HuH-7.5 (cell line): ENCODE measurements at regions not wholly inside any gene's neighbourhood (a gene's known extent, or its start where the extent isn't known, plus 50 kb on each side); places are given as distances from the start of the nearest gene placed in this dataset.

Experiments
- DNase-seq: peaks from one replicate; pipeline ENCODE4 v3.0.0; 2011; ENCODE audit warnings: low spot score

DNA sequence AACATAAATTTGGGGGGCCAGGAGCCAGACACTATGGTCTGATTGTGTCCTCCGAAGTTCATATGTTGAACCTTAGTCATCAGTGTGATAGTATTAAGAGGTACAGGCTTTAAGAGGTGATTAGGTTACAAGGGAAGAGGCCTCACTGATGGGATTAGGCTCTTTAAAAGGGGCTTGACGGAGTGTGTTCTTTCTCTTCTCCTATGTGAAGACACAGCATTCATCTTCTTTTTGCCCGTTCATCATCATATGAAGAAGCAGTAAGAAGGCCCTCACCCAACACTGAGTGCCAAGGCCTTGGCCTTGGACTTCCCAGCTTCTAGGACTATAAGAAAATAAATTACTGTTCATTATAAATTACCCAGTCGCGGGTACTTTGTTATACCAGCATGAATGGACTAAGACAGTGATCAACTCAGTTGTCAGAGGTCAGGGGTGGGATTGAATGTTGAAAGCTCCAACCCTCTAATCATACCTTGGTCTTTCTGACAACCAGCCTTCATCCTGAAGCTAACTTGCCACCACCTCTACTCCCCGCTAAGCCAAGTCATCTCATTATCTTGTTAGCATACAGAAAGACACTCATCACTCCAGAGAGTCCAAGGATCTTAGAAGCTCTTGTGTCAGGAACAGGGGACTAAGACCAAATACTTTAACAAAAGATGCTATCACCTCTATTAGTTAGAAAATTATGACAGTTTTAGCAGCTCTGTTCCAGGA lies 543.4 kb upstream of the DIPK2B start:
- no peak for DNase-seq

DNA sequence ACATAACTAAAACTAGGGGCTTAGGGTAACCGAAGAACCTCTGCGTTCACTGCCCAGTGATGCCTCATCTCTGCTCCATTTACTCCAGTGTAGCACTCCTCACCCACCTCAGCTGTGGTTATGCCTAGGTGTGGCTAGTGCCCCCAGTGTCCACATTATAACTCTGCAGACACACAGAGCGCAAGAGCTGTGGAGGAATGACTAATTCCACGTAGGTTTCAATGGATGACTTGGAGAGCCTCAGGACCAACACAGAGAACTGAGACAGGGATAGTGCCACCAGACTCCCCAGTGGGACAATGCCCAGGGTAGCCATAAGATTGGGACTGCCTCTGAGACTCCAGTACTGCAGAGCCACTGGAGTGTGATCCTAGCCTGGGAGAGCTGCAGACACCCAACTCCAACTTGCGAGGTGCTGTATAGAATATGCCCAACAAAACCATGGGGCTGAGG lies 542.4 kb upstream of the DIPK2B start:
- no peak for DNase-seq

DNA sequence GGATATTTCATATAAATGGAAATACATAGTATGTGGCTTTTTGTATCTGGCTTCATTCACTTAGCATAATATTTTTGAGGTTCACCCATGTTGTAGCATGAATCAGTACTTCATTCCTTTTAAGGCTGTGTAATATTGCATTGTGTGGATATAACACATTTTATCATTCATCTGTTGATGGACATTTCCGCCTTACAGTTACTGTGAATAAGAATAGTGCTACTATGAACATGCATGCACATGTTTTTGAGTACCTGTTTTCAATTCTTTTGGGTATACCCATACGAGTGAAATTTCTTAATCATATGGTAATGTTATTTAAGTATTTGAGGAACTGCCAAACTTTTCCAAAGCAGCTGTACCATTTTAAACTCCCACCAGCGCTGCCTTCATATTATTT lies 539.6 kb upstream of the DIPK2B start:
- DNase-seq, result no peak

DNA sequence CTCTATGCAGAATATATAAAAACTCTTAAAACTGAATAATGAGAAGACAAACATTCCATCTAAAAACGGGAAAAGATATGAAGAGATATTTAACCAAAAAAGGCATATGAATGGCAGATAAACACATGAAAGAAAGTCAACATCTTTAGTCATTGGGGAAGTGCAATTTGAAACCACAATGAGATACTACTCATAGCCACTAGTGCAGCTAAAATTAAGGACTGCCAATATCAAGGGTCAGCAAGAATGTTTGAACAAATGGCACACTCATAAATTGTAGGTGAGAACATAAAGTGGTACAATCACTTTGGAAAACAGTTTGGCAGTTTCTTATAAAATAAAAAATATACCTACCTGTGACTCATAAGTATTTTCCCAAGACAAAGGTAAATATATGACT lies 534.9 kb upstream of the DIPK2B start:
- DNase-seq, result no peak

DNA sequence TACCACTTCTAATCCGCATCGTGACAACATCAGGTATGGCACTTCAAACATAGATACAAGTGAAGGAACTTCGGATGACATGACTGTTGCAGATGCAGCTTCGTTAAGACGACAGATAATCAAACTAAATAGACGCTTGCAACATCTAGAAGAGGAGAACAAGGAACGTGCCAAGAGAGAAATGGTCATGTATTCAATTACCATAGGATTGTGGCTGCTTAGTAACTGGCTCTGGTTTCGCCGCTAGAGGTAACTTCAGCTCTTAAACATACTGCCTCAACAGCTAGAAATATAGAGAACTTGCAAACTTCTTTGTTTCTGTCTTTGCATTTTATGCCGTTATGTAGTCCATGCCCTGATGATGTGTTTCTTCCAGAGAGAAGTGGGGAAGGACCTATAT lies 530.8 kb upstream of the DIPK2B start:
- no peak for DNase-seq

DNA sequence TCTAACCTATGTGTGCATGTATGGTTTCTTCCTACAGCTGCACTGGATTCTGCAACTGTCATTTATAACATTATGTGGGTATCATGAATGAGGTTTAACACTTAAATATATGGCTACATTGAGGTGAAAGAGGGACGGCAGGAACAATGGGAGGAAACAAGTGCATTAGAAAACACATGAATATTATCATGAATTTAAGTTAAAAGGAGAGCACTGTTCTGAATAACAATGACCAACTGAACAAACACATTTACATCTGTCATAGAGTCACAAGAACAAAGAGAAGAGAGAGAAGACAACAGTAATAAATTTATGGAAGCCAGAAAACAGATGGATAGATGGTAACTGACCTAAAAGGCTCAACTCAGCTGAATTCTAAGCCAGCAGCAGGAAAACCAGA lies 527.1 kb upstream of the DIPK2B start:
- no peak for DNase-seq

DNA sequence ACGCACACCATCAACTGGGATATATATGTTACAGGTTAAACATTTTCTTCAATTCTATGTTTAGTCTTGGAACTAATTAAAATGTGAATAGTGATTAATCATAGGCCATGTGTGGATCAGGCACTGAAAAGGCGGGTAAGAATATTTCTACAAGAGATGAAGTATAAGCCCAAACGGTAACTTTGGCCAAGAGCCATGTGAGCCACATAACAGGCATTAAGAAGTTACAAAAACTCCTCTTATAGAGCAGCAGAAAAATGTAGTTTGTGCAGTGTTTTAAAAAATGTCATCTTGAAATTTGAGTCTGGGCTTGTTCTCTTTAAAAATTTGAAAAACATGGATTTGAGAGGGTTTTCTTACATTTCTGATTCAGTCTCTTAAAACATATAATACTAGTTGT lies 521.8 kb upstream of the DIPK2B start:
- no peak for DNase-seq

DNA sequence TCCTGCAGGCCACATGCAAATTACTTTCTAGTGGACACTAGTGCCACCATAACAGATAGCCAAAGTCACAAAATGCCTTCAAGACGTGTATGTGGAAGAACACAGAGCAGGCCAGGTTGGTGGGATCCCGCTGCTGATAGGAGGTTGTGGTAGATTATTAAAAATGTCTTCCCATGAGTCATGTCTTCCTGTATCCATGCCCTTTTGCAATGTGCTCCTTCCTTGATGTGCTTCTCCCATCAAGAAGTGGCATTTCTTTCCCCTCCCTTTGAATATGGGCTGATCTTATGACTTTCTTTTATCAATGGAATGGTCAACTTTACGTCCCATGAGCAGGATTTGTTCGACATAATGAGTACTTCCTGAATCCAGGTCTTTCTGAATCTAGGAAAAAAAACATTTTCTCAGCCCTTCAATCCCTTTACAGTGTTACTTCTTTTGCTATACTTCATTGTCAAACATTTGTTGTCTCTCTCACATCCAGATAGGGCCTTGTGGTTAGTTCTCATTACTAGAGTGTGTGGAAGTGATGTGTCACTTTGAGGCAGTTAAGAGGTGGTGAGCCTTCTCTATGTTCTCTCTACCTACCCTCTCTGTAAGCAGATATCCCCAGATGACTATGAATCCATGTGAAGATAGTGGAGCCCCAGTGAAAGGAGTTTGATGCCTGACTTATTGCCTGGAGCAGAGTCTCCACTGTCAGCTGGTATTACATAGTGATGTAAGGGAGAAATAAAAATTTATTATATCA lies 519.2 kb upstream of the DIPK2B start:
- DNase-seq, result no peak

DNA sequence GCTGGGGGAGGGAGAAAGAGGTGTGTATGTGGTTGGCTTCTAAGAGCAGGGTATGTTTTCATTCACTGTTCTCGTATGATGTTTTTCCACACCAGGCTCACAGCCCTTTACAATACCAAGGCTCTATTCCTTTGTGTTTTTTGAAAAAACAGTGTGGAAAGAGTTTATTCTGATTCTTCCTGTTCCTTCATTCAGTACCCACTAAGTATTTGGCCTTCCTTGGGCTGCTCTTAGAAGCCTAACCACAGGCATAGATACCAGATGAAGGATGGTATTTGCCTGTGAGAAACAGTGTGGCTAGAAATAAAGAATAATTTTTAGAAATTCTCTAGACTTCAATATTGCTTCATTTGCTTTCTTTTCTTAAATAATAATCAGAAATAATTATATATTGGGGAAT lies 518.0 kb upstream of the DIPK2B start:
- DNase-seq, result no peak

DNA sequence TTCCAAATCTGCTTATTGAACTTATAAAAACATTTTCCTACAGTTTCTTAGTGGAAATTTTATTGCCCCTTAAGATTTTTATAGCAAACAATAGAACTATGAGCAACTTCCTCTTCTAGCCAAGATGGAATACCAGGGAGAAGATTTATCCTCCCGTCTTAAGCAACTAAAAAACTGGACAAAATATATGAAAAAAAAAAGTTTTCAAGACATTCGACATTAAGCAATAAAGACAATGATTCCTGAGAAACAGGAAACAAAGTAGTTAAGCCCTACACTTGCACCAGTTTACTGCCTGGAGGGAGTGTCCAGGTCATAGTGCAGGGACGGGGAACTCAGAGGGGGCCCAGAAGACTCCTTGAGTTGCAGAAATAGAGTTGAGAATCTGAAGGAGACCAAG lies 516.1 kb upstream of the DIPK2B start:
- DNase-seq, result no peak

DNA sequence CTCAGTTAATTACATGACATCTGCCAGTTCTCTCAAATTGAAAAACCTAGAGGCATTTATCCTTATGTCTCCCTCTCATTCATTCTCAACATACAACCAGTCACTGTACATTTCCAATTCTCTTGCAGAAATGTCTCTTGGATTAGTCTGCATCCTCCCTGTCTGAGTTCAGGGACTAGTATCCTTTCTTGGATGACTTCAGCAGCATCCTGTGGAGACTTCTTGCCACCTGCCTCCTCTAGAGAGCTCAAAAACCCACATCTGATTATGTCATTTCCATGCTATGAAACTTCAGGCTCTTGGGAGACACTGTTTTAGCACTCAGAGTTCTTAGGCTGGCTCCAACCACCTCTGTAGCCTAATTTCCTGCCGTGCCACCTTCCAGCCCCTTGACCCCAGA lies 515.1 kb upstream of the DIPK2B start:
- DNase-seq, result no peak

DNA sequence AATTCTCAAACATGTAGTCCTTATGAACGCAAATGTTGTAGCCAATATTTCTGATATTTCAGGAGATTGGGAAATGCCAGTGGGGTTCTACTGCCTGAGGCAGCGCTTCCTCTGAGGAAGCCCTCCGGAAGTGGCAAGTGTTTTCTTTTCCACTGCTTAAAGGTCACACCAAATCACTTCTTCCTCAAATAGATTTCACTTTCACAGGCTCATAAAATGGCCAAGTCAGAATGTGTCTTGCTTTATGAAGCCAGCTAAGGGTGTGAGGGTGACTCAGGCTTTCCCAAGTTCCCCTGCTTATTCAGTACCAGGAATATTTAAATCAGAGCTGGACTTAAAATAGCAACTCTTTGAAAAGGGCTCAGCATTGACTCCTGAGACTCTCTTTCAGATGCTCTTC lies 514.2 kb upstream of the DIPK2B start:
- no peak for DNase-seq

DNA sequence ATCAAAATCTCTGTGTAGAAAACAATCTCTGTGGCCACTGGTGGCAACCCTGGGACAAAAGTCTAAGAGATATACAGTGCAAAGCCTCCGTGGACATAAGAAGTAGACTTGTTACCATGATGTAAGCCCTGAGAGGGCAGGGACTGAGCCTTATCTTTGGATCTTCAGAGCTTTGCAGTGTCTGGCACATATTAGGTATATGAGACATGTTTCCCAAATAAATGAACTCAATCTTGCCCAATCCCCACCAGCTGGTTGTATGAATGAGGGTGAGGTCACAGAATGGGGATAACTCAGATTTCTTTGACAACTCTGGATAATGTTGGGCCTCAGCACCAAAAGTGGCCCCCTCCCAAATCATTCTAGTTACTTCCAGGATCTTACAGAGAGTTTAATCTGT lies 511.4 kb upstream of the DIPK2B start:
- DNase-seq, result no peak

DNA sequence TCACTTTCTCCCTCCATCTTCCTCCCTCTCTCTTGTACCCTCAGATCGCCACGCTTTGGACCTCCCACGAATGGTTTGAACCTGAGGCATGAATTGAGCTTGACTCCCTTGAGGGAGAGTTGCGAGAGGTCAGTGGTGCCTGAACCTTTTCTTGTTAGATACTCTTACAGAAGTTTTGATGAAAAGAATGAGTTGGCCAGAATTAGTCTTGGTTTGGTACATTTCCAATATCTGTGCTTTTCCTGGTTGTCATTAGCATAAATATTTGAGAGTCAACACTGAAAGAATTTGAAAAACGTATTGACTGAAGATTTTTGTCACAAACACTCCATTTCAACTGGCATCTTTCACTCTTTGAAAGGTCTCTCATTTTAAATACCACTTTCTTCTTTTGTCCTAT lies 510.6 kb upstream of the DIPK2B start:
- no peak for DNase-seq

DNA sequence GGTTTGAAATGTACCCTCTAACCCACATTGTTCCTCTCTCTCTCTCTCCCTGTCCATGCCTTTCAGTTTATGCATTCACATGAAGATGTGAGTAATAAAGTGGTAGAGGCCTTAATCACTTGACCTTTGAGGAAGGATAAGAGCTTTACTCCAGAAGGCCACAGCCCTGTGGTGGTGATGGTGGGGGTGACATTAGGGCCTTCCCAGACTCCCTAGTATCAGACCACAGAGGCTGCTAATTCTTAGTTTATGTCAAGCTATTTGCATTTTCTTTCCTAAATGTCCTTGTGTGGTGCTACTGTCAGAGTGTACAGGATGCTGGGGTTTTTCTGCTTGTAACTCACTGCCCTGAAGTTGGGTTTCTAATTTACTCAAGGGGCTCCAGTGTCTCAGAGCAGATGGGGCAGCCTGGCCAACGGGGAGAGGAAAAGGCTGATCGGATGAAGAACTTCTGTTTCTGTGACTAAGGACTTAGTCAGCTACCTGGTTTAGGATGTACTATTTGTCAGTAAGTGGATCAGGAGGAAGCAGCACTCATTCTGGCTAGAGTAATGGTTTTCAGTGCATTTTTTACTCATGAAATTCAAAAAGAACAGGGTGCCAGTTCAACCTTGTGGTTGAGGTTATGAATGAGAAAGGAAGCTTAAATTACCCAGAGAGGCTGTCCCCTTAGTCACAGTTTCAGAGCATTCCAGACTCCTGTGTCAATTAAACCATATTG lies 509.6 kb upstream of the DIPK2B start:
- DNase-seq, result no peak

DNA sequence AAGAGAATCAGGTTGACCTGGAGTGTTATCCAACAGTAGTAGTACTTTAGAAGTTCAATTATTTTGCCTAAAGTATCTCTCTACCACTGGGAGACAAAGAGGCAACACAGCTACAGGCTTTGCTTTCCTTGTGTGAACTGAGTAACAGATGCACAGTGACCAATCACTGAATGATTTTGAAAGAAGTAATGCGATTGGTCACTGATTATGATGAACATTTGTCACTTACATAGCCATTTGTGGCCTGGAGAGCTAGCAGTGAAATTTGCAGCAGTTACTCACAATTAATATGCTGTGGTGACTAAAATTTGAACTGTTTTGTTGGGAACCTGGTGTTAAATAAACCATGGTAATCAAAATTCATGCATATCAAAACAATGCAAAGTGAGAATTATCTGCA lies 508.7 kb upstream of the DIPK2B start:
- DNase-seq, result no peak

DNA sequence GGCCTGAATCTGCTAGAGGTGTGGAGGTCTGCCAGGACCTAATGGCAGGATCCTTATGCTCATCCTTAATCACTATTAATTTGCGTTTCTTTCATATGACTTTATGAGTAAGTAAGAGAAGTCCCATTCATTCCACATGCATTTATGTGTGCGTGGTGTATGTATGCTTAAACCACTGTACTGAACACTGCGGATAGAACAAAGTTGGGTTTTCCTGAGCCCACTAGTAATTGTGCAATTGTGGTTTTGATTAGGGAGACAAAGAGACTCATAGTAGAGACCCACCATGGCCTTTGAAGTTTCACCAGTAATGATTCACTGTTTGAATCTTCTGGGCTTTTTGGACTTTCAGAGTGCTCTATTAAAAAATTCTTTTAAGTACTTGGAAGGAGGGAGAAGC lies 498.5 kb upstream of the DIPK2B start:
- DNase-seq, result no peak

DNA sequence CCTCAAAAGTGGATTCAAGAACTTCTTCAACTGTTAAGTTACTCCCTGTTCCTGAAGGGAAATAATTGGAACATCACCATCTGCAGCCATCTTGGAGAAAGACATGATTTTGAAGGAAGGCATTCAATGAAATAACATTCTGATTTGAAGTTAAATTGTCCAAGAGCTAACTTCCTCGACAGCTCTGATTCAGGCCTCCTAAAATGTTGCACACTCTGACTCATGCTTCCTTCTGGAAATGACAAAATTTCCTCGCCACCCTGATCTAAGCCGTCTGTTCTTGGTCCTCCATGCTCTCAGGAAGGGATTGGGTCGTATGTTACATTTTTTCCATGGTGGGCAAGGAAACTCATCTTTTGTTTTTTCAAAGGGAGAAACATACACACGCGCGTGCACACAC lies 496.9 kb upstream of the DIPK2B start:
- DNase-seq, result no peak

DNA sequence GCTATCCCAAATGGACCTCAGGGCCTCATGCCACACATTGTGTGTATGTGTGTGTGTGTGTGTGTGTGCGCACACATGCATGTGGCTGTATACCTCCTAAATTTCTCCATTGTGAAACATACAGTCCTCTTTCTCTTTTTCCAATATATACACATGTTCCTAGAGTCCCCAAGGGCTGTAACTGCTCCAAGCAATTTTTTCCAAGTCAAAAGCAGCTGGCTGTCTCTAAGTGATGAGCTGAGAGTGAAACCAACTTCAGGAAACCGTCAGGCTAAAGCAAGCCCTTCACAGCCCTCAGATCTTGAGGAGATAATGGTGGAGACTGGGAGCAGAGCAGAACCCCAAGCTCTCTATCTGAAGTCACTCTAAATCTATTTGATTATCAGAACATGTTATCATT lies 496.1 kb upstream of the DIPK2B start:
- no peak for DNase-seq

DNA sequence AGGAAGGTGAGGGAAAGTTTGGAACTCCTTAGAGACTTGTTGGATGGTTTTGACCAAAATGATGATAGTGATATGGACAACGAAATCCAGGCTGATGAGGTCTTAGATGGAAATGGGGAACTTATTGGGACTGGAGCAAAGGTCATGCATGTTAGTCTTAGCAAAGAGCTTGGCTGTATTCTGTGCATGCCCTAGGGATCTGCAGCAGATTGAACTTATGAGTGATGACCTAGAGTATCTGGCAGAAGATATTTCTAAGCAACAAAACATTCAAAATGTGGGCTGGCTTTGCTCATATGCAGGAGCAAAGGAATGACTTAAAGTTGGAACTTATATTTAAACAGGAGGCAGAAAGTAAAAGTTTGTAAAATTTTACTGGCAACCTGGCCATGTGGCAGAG lies 489.3 kb upstream of the DIPK2B start:
- no peak for DNase-seq

DNA sequence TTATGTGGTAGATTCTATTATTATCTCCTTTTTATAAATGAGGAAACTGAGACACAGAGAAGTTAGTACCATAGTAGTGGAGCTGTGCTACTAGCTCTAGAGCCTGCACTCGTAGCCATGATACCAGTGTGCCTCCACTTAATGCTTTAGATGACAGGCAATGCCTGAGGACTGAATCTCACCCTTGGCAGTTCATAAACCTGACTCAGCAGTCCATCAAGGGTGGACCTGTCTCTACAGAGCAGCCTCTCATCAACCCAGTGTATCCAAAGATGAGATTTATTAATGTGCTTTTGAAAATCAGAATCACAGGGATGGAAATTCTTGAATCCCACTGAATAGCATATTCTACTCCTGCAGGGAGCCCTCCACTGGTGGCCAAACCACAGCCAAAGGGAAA lies 483.2 kb upstream of the DIPK2B start:
- DNase-seq, result no peak

DNA sequence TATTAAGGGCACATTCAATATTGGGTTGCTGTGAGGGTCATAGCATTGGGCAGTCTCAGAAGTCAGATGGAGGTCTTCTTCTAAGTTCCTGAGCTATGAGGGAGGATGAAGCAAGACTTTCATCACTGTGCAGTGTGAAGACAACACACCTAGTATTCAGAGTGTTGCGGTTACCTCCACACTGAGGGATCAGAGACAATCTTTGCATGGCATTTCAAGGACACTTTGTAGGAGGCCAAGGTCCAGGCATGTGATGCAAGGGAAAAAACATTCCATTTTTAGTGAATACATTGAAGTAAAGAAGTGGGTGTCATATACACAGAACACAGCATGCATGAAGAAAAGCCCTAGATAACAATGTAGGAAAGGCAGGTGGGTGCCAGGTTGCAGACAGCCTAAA lies 481.2 kb upstream of the DIPK2B start:
- no peak for DNase-seq

DNA sequence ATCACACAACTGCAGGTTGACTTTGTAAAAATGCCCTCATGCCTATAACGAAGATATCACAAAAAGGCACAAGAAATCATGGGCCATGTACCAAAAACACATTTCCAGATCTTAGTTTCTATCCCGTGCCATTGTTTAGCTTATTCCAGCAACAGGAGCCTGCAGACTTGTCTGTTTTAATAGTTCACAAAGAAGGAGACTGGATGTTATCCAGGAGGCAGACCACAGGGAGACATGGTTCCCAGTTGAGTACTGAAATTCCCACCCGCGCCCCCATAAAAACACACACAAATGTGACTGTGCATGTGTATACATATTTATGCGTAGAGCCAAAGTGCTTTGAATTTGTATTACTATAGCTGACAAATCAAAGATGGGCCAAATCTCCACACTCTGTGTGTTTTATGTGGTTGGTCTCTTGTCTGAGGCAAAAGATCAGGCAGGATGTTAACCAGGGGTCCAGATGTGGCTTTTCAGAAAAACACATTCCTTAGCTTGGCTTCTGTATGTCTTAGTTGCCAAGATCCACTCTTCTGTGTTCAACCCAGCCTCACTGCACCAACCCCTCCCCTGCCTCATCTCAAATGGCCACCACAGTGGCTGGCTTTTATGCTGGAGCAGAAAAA lies 469.2 kb upstream of the DIPK2B start:
- no peak for DNase-seq
